GM19043 (cell line): ENCODE measurements at regions not wholly inside any gene's neighbourhood (a gene's known extent, or its start where the extent isn't known, plus 50 kb on each side); places are given as distances from the start of the nearest gene placed in this dataset.

ENCODE experiments used
- ATAC-seq: cut with Tn5 transposase; IDR thresholded peaks from one replicate; pipeline ENCODE4 v1.9.1; 2021; ENCODE audit warnings: low read depth; ENCODE audit not compliant: unreplicated experiment

GRCh38 chr2:65499216-65499615, 66.8 kb upstream of the SPRED2 start:
- no peak for ATAC-seq

- ATAC-seq = no peak
Measured at GRCh38 chr2:65498396-65498795, 66.0 kb upstream of the SPRED2 start.

GRCh38 chr2:65495251-65495877, 63.0 kb upstream of the SPRED2 start:
- no peak for ATAC-seq

DNA sequence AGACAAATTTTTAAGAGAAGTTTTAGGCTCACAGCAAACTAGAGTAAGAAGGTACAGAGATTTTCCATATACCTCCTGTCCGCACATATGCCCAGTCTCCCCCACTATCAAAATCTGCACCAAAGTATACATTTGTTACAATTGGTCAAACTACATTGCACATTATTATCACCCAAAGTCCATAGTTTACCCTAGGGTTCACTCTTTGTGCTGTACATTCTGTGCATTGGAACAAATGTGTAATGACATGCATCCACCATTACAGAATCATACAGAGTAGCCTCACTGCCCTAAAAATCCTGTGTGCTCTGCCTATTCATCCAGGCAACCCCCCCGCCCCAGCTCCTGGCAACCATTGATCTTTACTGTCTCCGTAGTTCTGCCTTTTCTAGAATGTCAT, 61.7 kb upstream of the SPRED2 start:
- ATAC-seq = no peak

DNA sequence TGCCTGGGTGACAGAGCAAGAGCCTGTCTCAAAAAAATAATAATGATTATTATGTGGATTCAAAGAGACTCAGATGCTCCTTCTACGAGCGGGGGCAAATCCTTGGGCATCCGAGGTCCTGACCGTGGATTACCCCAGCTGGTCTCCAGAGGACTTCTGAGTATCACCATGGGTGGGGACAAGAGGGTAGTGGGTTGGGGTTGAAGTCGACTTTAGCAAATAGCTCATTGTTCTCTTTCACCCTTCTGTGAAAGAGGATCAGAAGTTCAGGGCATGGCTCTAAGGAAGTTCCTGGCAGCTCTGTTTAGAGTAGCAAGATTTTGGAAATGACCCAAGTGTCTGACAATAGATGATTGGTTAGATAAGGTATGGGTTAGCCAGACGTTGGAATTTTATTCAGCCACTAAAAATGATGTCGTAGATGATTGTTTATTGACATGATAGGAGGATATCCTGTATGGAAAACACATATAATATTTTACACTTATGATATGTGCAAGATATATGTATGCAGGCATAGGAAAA, 59.0 kb upstream of the SPRED2 start:
- no peak for ATAC-seq

DNA sequence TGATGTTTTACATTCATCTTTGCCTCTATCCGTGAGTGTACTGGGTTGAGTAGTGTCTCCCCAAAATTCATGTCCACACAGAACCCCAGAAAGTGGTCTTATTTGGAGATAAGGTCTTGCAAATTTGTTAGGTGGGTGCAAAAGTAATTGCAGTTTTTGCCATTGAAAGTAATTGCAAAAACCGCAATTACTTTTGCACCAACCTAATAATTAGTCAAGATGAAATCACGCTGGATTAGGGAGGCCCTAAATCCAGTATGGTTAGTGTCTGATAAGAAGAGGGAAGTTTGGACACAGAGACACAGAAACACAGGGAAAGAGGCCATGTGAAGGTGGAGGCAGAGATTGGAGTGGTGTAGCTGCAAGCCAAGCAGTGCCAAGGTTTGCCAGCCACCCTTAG, 57.8 kb upstream of the SPRED2 start:
- no peak for ATAC-seq

DNA sequence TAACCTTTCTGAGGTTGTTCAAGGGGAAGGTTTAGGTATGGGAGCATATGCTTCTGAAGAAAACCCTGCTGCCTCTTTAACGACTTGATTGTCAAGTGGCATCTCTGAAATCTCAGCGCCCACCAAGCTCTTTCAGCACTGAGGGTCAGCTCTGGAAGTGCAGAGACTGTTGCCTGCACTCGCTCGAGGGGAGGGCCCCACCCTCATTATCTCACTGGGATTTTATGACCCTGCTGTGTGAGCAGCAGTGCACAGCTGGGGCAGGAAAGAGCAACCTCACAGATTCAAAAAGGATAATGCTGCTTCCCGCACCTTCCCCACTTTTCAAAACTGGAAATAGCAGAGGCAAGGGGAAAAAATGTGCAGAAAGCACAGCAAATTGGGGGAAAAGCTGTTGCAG, 56.9 kb upstream of the SPRED2 start:
- ATAC-seq = no peak

GRCh38 chr2:65488527-65488926, 56.1 kb upstream of the SPRED2 start:
- ATAC-seq = no peak

GRCh38 chr2:65487404-65487803, 55.0 kb upstream of the SPRED2 start:
- ATAC-seq = no peak

- no peak for ATAC-seq
Measured at GRCh38 chr2:65486802-65487201, 54.4 kb upstream of the SPRED2 start.

DNA sequence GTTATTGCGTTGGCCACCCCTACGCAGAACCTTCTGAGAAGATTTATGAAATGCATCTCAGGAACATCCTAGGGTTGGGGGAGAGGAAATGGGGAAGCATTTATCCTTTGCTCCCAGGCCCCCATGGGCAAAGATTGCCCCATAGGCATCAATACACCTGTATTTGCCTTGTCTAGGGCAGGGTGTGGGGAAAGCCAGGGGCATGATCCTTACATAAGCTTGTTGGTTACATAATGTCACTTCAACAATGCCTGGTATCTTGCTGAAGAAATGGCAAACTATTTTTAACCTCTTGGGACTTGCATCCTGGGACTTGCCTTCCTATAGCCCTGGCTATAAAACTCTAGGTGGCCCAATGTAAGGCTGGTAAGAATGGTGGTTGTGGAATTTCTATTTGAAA, 53.9 kb upstream of the SPRED2 start:
- ATAC-seq = no peak

DNA sequence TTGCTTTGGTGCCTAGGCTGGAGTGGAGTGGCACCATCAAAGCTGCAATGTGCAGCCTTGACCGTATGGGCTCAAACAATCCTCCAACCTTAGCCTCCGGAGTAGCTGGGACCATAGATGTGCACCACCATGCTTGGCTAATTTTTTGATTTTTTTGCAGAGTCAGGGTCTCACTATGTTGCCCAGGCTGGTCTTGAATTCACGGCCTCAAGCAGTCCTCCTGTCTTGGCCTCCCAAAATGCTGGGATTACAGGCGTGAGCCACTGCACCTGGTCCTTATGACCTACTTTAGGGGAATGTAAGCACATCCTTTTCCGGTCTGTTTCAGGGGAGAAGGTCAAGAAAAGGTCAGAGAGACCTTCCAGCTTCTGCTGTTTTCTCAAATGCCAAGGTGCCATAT, 53.4 kb upstream of the SPRED2 start:
- no peak for ATAC-seq

DNA sequence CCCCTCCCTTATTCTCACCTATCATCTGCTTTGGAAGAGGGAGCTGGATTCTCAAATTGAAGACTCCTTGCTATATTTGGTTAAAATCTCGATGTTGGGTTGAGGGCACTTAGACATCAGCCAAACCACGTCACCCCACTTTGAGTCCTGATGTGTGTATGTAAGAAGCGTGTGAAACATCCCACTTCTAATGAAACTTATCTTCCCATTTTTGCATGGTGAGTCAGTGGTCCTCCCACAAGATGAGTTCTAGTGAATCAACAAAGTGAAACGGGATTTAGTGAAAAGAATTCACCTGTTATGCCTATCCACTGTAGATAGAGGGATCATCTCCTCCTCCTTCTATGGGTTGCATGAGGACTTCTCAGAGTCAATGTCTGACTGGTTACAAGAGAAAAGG, 51.4 kb upstream of the SPRED2 start:
- no peak for ATAC-seq

DNA sequence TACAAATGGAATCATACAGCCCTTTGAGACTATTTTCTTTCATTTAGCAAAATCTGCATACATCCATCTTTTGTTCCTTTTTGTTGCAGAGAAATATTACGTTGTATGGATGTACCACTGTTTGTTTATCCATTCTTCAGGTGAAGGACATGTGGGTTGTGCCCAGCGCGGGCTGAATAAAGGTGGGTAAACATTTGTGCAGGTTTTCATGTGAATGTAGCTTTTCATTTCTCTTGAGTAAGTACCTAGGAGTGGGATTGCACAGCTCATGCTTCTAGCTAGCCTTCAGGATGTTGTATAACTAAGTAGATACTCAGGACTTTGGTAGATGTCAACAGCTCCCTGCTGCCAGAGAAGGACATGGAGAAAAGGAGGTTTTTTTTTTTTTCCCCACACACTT, 50.6 kb upstream of the SPRED2 start:
- ATAC-seq = no peak
